Endothelial cell of umbilical vein (primary cell): ENCODE measurements at regions not wholly inside any gene's neighbourhood (a gene's known extent, or its start where the extent isn't known, plus 50 kb on each side); places are given as distances from the start of the nearest gene placed in this dataset.

Experiments
- CTCF ChIP-seq, 2 donors: IDR thresholded peaks; 1 replicate in 1 of 2; 2 replicates in 1 of 2; pipeline ENCODE4 v1.5.1; 2011; ENCODE audit warnings: low read length in 2 of 2, mild to moderate bottlenecking in 2 of 2, moderate library complexity in 2 of 2, control low read depth in 1 of 2, inconsistent platforms in 1 of 2, low read depth in 1 of 2; ENCODE audit not compliant: insufficient read depth in 1 of 2; ENCODE audit errors: extremely low read depth in 1 of 2
- EZH2 ChIP-seq: IDR thresholded peaks from 2 replicates; pipeline ENCODE4 v1.6.1; 2012; ENCODE audit warnings: borderline replicate concordance, low read depth, mild to moderate bottlenecking, moderate library complexity, low read length, inconsistent platforms; ENCODE audit not compliant: severe bottlenecking
- FOS ChIP-seq: IDR thresholded peaks from 2 replicates; pipeline ENCODE4 v1.6.1; 2011; ENCODE audit warnings: mild to moderate bottlenecking, low read length, moderate library complexity, borderline replicate concordance; ENCODE audit not compliant: insufficient read depth
- GATA2 ChIP-seq: IDR thresholded peaks from 2 replicates; pipeline ENCODE4 v1.7.0; 2011; ENCODE audit warnings: low read depth, mild to moderate bottlenecking, moderate library complexity, mixed read lengths, low read length; ENCODE audit not compliant: insufficient read length, insufficient read depth
- JUN ChIP-seq: IDR thresholded peaks from 2 replicates; pipeline ENCODE4 v1.6.1; 2011; ENCODE audit warnings: borderline replicate concordance, low read depth; ENCODE audit not compliant: insufficient read length, insufficient read depth
- MAX ChIP-seq: IDR thresholded peaks from 2 replicates; pipeline ENCODE4 v1.6.1; 2011; ENCODE audit not compliant: insufficient read depth, insufficient read length
- MYC ChIP-seq: IDR thresholded peaks from one replicate; pipeline ENCODE4 v1.6.1; 2011; ENCODE audit warnings: mild to moderate bottlenecking, low read depth, low read length
- POLR2A ChIP-seq: IDR thresholded peaks from 2 replicates; pipeline ENCODE4 v1.6.1; 2012; ENCODE audit warnings: low read depth, mild to moderate bottlenecking, control low read depth, low read length
- POLR2AphosphoS5 ChIP-seq: IDR thresholded peaks from 2 replicates; pipeline ENCODE4 v1.6.1; 2012; ENCODE audit warnings: low read depth, mild to moderate bottlenecking, control low read depth, low read length, moderate library complexity; ENCODE audit not compliant: insufficient read depth

- TF ChIP-seq CTCF (IDR thresholded peaks at IDR 0.05; ENCODE audit: extremely low read depth in 1 of 2, insufficient read depth in 1 of 2, low read depth in 1 of 2, low read length in 2 of 2) = no peak
- no peak for TF ChIP-seq EZH2
- no peak for TF ChIP-seq MAX
- TF ChIP-seq POLR2A = no peak
- no peak for TF ChIP-seq GATA2
- no peak for TF ChIP-seq JUN
- TF ChIP-seq POLR2AphosphoS5 = no peak
- TF ChIP-seq MYC = no peak
- no peak for TF ChIP-seq FOS
These were observed 64.1 kb upstream of the GUCY1A1 start for GRCh38 chr4:155602351-155603140.
